ENCODE measurements at regions not wholly inside any gene's neighbourhood (a gene's known extent, or its start where the extent isn't known, plus 50 kb on each side); places are given as distances from the start of the nearest gene placed in this dataset.

DNA sequence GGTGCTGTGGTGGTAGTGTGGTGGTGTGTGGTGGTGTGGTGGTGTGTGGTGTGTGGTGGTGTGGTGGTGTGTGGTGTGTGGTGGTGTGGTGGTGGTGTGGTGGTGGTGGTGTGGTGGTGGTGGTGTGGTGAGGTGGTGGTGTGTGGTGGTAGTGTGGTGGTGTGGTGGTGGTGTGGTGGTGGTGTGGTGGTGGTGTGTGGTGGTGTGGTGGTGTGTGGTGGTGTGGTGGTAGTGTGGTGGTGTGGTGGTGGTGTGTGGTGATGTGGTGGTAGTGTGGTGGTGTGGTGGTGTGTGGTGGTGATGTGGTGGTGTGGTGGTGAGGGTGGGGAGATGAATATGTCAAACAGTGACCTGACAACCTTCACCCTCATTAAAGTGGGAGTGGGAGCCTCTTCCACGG is 55.6 kb upstream of the DLGAP1 start:
- Mint-ChIP-seq H3K27me3 (ENCODE audit: low read depth) (no peaks in the 10 kb centered on the region), H3K27ac (no peak overlapping the region), H3K36me3 (no peaks in the 10 kb centered on the region), H3K4me3 (no peak overlapping the region), H3K9me3 (no peaks in the 10 kb centered on the region), H3K4me1 (no peaks in the 10 kb centered on the region)
- DNase-seq (ENCODE audit: low spot score in 2 of 2, unreplicated experiment in 2 of 2) = no peak
- TF ChIP-seq, protein P1, sequence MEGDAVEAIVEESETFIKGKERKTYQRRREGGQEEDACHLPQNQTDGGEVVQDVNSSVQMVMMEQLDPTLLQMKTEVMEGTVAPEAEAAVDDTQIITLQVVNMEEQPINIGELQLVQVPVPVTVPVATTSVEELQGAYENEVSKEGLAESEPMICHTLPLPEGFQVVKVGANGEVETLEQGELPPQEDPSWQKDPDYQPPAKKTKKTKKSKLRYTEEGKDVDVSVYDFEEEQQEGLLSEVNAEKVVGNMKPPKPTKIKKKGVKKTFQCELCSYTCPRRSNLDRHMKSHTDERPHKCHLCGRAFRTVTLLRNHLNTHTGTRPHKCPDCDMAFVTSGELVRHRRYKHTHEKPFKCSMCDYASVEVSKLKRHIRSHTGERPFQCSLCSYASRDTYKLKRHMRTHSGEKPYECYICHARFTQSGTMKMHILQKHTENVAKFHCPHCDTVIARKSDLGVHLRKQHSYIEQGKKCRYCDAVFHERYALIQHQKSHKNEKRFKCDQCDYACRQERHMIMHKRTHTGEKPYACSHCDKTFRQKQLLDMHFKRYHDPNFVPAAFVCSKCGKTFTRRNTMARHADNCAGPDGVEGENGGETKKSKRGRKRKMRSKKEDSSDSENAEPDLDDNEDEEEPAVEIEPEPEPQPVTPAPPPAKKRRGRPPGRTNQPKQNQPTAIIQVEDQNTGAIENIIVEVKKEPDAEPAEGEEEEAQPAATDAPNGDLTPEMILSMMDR (IDR thresholded peaks at IDR 0.05; ENCODE audit: unreplicated experiment) = no peak

DNA sequence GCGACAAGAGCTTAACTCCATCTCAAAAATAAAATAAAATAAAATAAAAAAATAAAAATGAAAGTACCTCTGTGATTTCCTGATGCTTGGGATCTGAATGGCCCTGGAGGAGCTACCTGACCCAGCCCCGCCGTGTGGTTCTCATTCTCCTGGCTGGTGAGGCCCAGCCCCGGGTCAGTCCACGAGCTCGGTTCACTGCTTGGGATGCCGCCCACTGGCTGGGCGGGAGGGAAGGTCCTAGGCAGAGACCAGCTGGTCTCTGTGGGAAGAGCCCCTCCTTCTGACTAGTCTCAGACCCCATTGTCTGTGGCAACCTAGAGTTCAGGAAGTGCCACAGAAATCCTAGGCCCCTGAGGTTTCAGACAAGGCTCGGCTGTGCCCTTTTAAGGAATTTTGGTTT is 55.1 kb upstream of the DLGAP1 start:
- no peaks in the 10 kb centered on the region for H3K4me1 Mint-ChIP-seq
- DNase-seq (ENCODE audit: low spot score in 2 of 2, unreplicated experiment in 2 of 2) = no peak
- no peaks in the 10 kb centered on the region for H3K36me3 Mint-ChIP-seq
- TF ChIP-seq, protein P1 (IDR thresholded peaks at IDR 0.05; ENCODE audit: unreplicated experiment) = no peak
- no peaks in the 10 kb centered on the region for H3K27me3 Mint-ChIP-seq (ENCODE audit: low read depth)
- no peak overlapping the region for H3K4me3 Mint-ChIP-seq
- no peak overlapping the region for H3K27ac Mint-ChIP-seq
- no peaks in the 10 kb centered on the region for H3K9me3 Mint-ChIP-seq
